Peyer's patch (tissue), 4 donors: ENCODE measurements at regions not wholly inside any gene's neighbourhood (a gene's known extent, or its start where the extent isn't known, plus 50 kb on each side); places are given as distances from the start of the nearest gene placed in this dataset.

Experiments
- DNase-seq, 3 donors: peaks; one replicate each; pipeline ENCODE4 v3.0.0-alpha.2; 2017 to 2019
- H3K27ac ChIP-seq, 4 donors: fragments of 200-600 bp; sonication (generic); one replicate each; pipeline ENCODE4 v1.5.1; 2016 to 2019
- H3K27me3 ChIP-seq, 2 donors: fragments of 200-600 bp; sonication (generic); one replicate each; pipeline ENCODE4 v1.5.1; 2019
- H3K36me3 ChIP-seq, 3 donors: fragments of 200-600 bp; sonication (generic); one replicate each; pipeline ENCODE4 v1.5.1; 2016 to 2019
- H3K4me1 ChIP-seq, 4 donors: fragments of 200-600 bp; sonication (generic); one replicate each; pipeline ENCODE4 v1.5.1; 2016 to 2019
- H3K4me3 ChIP-seq, 4 donors: fragments of 200-600 bp; sonication (generic); 1 replicate in 3 of 4; 2 replicates in 1 of 4; pipeline ENCODE4 v1.5.1; 2016 to 2019; ENCODE audit warnings: mild to moderate bottlenecking in 1 of 4
- H3K9me3 ChIP-seq, 4 donors: fragments of 200-600 bp; sonication (generic); one replicate each; pipeline ENCODE4 v1.5.1; 2016 to 2019; ENCODE audit warnings: mild to moderate bottlenecking in 1 of 4
- CTCF ChIP-seq, 6 experiments: fragments of 450-650 bp in 4 of 6; fragments of 200-600 bp in 2 of 6; sonication (generic) in 1 of 6; IDR thresholded peaks; one replicate each; pipeline ENCODE4 v1.5.1; 2017 to 2019; ENCODE audit warnings: antibody characterized with exemption in 6 of 6, mild to moderate bottlenecking in 3 of 6, moderate library complexity in 1 of 6
- POLR2A ChIP-seq, 2 donors: fragments of 450-650 bp; IDR thresholded peaks; one replicate each; pipeline ENCODE4 v1.5.1; 2017; ENCODE audit warnings: antibody characterized with exemption in 2 of 2, mild to moderate bottlenecking in 2 of 2, moderate library complexity in 2 of 2

GRCh38 chr1:30284226-30284625 lies 439.2 kb downstream of the MATN1 start:
- Histone ChIP-seq H3K36me3 (no peaks in the 10 kb centered on the region), H3K27ac (no peak overlapping the region), H3K4me3 (no peak overlapping the region), H3K27me3 (no peaks in the 10 kb centered on the region), H3K9me3 (no peaks in the 10 kb centered on the region), H3K4me1 (no peaks in the 10 kb centered on the region)
- TF ChIP-seq POLR2A (IDR thresholded peaks at IDR 0.05) (no peak), CTCF (IDR thresholded peaks at IDR 0.05) (no peak)
- no peak for DNase-seq

- H3K4me1 ChIP-seq = no peaks in the 10 kb centered on the region
- no peak for TF ChIP-seq POLR2A (IDR thresholded peaks at IDR 0.05)
- TF ChIP-seq CTCF (IDR thresholded peaks at IDR 0.05) = no peak
These were observed 440.0 kb downstream of the MATN1 start for GRCh38 chr1:30283199-30283962.

GRCh38 chr1:30280572-30280971 lies 442.8 kb downstream of the MATN1 start:
- TF ChIP-seq CTCF (IDR thresholded peaks at IDR 0.05) (no peak), POLR2A (IDR thresholded peaks at IDR 0.05) (no peak)
- Histone ChIP-seq H3K4me3 (no peak overlapping the region), H3K36me3 (no peaks in the 10 kb centered on the region), H3K27me3 (no peaks in the 10 kb centered on the region), H3K27ac (no peak overlapping the region), H3K4me1 (no peaks in the 10 kb centered on the region), H3K9me3 (no peaks in the 10 kb centered on the region)
- no peak for DNase-seq

More at GRCh38 chr1:30283199-30283962, 440.0 kb downstream of the MATN1 start:
- no peaks in the 10 kb centered on the region for H3K36me3 ChIP-seq
- H3K27me3 ChIP-seq = no peaks in the 10 kb centered on the region
- H3K27ac ChIP-seq = no peak overlapping the region
- no peak for DNase-seq
- H3K9me3 ChIP-seq = no peaks in the 10 kb centered on the region
- H3K4me3 ChIP-seq = no peak overlapping the region

- H3K9me3 ChIP-seq = peaks cover 0 to 3% (median 0%) of the 10 kb centered on the region in 4 donors
- no peak for DNase-seq
- TF ChIP-seq POLR2A (IDR thresholded peaks at IDR 0.05) (no peak), CTCF (IDR thresholded peaks at IDR 0.05) (no peak)
- no peak overlapping the region for H3K27ac ChIP-seq
- H3K27me3 ChIP-seq = no peaks in the 10 kb centered on the region
- H3K36me3 ChIP-seq = no peaks in the 10 kb centered on the region
- no peaks in the 10 kb centered on the region for H3K4me1 ChIP-seq
- H3K4me3 ChIP-seq = no peak overlapping the region
These were observed 445.5 kb downstream of the MATN1 start for GRCh38 chr1:30277911-30278310.

- Histone ChIP-seq H3K36me3 (no peaks in the 10 kb centered on the region), H3K4me3 (no peak overlapping the region), H3K27me3 (no peaks in the 10 kb centered on the region), H3K27ac (no peak overlapping the region), H3K4me1 (no peaks in the 10 kb centered on the region), H3K9me3 (peaks cover 0 to 3% (median 0%) of the 10 kb centered on the region in 4 donors)
- no peak for DNase-seq
- TF ChIP-seq POLR2A (IDR thresholded peaks at IDR 0.05) = no peak
These were observed 446.0 kb downstream of the MATN1 start for GRCh38 chr1:30277415-30277814.

GRCh38 chr1:30275926-30276764 lies 447.2 kb downstream of the MATN1 start:
- Histone ChIP-seq H3K4me3 (no peak overlapping the region), H3K27ac (no peak overlapping the region), H3K36me3 (no peaks in the 10 kb centered on the region), H3K9me3 (peaks cover 0 to 3% (median 0%) of the 10 kb centered on the region in 4 donors), H3K27me3 (no peaks in the 10 kb centered on the region), H3K4me1 (no peaks in the 10 kb centered on the region)
- TF ChIP-seq POLR2A (IDR thresholded peaks at IDR 0.05) (no peak), CTCF (IDR thresholded peaks at IDR 0.05) (no peak)
- no peak for DNase-seq
